ENCODE measurements at regions not wholly inside any gene's neighbourhood (a gene's known extent, or its start where the extent isn't known, plus 50 kb on each side); places are given as distances from the start of the nearest gene placed in this dataset.

GRCh38 chr13:47801555-47801954 lies 199.5 kb downstream of the SUCLA2 start:
- TF ChIP-seq EZH2phosphoT487 (IDR thresholded peaks at IDR 0.05; ENCODE audit: insufficient read depth, low read depth) (no peak), EZH2 (IDR thresholded peaks at IDR 0.05; ENCODE audit: insufficient read depth, poor library complexity, severe bottlenecking) (no peak)
